ENCODE measurements at regions not wholly inside any gene's neighbourhood (a gene's known extent, or its start where the extent isn't known, plus 50 kb on each side); places are given as distances from the start of the nearest gene placed in this dataset.

- Histone ChIP-seq H3K36me3 (ENCODE audit: insufficient read depth, low read length) (no peaks in the 10 kb centered on the region), H3K4me3 (ENCODE audit: low read length) (no peak overlapping the region), H3K9me3 (ENCODE audit: insufficient read depth, low read depth, low read length) (no peaks in the 10 kb centered on the region), H3K27ac (ENCODE audit: low read depth, low read length) (no peak overlapping the region), H3K9ac (ENCODE audit: low read depth, low read length) (no peak overlapping the region), H3K27me3 (ENCODE audit: insufficient read depth, low read length) (no peaks in the 10 kb centered on the region; the same call in none of the 2 replicates), H3K4me1 (ENCODE audit: insufficient read depth, low read length) (peaks cover 8% of the 10 kb centered on the region)
- 91% methylated on average over 1 of the region's 1 CpG for WGBS
These were observed 61.9 kb upstream of the BEGAIN start for GRCh38 chr14:100649173-100649519.

GRCh38 chr14:100651999-100652508 lies 64.8 kb upstream of the BEGAIN start:
- no peak overlapping the region for H3K27ac ChIP-seq (ENCODE audit: low read depth, low read length)
- H3K9me3 ChIP-seq (ENCODE audit: insufficient read depth, low read depth, low read length), result no peaks in the 10 kb centered on the region
- no peaks in the 10 kb centered on the region for H3K36me3 ChIP-seq (ENCODE audit: insufficient read depth, low read length)
- H3K27me3 ChIP-seq (ENCODE audit: insufficient read depth, low read length), result peaks cover 5% of the 10 kb centered on the region
- H3K4me1 ChIP-seq (ENCODE audit: insufficient read depth, low read length), result no peaks in the 10 kb centered on the region
- no peak overlapping the region for H3K4me3 ChIP-seq (ENCODE audit: low read length)
- whole genome bisulfite sequencing, result 90% methylated on average over 2 of the region's 2 CpGs
- no peak overlapping the region for H3K9ac ChIP-seq (ENCODE audit: low read depth, low read length)

GRCh38 chr14:100652744-100653143 lies 65.5 kb upstream of the BEGAIN start:
- H3K4me1 ChIP-seq (ENCODE audit: insufficient read depth, low read length), result no peaks in the 10 kb centered on the region
- H3K27me3 ChIP-seq (ENCODE audit: insufficient read depth, low read length), result peaks cover 5% of the 10 kb centered on the region
- H3K9me3 ChIP-seq (ENCODE audit: insufficient read depth, low read depth, low read length), result no peaks in the 10 kb centered on the region
- no peak overlapping the region for H3K27ac ChIP-seq (ENCODE audit: low read depth, low read length)
- H3K4me3 ChIP-seq (ENCODE audit: low read length), result no peak overlapping the region
- 94% methylated on average over 8 of the region's 8 CpGs for WGBS
- no peaks in the 10 kb centered on the region for H3K36me3 ChIP-seq (ENCODE audit: insufficient read depth, low read length)
- H3K9ac ChIP-seq (ENCODE audit: low read depth, low read length), result no peak overlapping the region

- H3K9me3 ChIP-seq (ENCODE audit: insufficient read depth, low read depth, low read length), result no peaks in the 10 kb centered on the region
- no peak overlapping the region for H3K9ac ChIP-seq (ENCODE audit: low read depth, low read length)
- no peaks in the 10 kb centered on the region for H3K36me3 ChIP-seq (ENCODE audit: insufficient read depth, low read length)
- H3K27ac ChIP-seq (ENCODE audit: low read depth, low read length), result no peak overlapping the region
- H3K27me3 ChIP-seq (ENCODE audit: insufficient read depth, low read length), result peaks cover 5% of the 10 kb centered on the region
- H3K4me3 ChIP-seq (ENCODE audit: low read length), result no peak overlapping the region
- H3K4me1 ChIP-seq (ENCODE audit: insufficient read depth, low read length), result no peaks in the 10 kb centered on the region
- 74% methylated on average over 15 of the region's 15 CpGs for WGBS
These were observed 66.2 kb upstream of the BEGAIN start for GRCh38 chr14:100653409-100653808.

- Histone ChIP-seq H3K9ac (ENCODE audit: low read depth, low read length) (0 out of 2 replicates have a peak overlapping the region, but pooled peaks have one; percentile 22), H3K4me3 (ENCODE audit: low read length) (peak overlapping the region; percentile 35), H3K27me3 (ENCODE audit: insufficient read depth, low read length) (peaks cover 5% of the 10 kb centered on the region), H3K27ac (ENCODE audit: low read depth, low read length) (no peak overlapping the region), H3K36me3 (ENCODE audit: insufficient read depth, low read length) (no peaks in the 10 kb centered on the region), H3K4me1 (ENCODE audit: insufficient read depth, low read length) (no peaks in the 10 kb centered on the region), H3K9me3 (ENCODE audit: insufficient read depth, low read depth, low read length) (no peaks in the 10 kb centered on the region)
- 47% methylated on average over 21 of the region's 21 CpGs for WGBS
These were observed 67.0 kb upstream of the BEGAIN start for GRCh38 chr14:100654025-100654813.

GRCh38 chr14:100654814-100655740 lies 67.9 kb upstream of the BEGAIN start:
- H3K4me3 ChIP-seq (ENCODE audit: low read length), result peak overlapping the region; percentile 35
- H3K27me3 ChIP-seq (ENCODE audit: insufficient read depth, low read length), result peaks cover 5% of the 10 kb centered on the region
- WGBS, result 42% methylated on average over 43 of the region's 43 CpGs
- no peaks in the 10 kb centered on the region for H3K36me3 ChIP-seq (ENCODE audit: insufficient read depth, low read length)
- no peak overlapping the region for H3K27ac ChIP-seq (ENCODE audit: low read depth, low read length)
- no peaks in the 10 kb centered on the region for H3K4me1 ChIP-seq (ENCODE audit: insufficient read depth, low read length)
- H3K9ac ChIP-seq (ENCODE audit: low read depth, low read length), result 0 out of 2 replicates have a peak overlapping the region, but pooled peaks have one; percentile 22
- H3K9me3 ChIP-seq (ENCODE audit: insufficient read depth, low read depth, low read length), result no peaks in the 10 kb centered on the region

GRCh38 chr14:100655741-100656085 lies 68.5 kb upstream of the BEGAIN start:
- H3K4me3 ChIP-seq (ENCODE audit: low read length), result no peak overlapping the region
- WGBS, result 95% methylated on average over 2 of the region's 2 CpGs
- no peaks in the 10 kb centered on the region for H3K9me3 ChIP-seq (ENCODE audit: insufficient read depth, low read depth, low read length)
- H3K36me3 ChIP-seq (ENCODE audit: insufficient read depth, low read length), result no peaks in the 10 kb centered on the region
- no peak overlapping the region for H3K27ac ChIP-seq (ENCODE audit: low read depth, low read length)
- H3K4me1 ChIP-seq (ENCODE audit: insufficient read depth, low read length), result no peaks in the 10 kb centered on the region
- H3K27me3 ChIP-seq (ENCODE audit: insufficient read depth, low read length), result peaks cover 5% of the 10 kb centered on the region
- no peak overlapping the region for H3K9ac ChIP-seq (ENCODE audit: low read depth, low read length)

- no peak overlapping the region for H3K9ac ChIP-seq (ENCODE audit: low read depth, low read length)
- no peak overlapping the region for H3K4me3 ChIP-seq (ENCODE audit: low read length)
- no peaks in the 10 kb centered on the region for H3K4me1 ChIP-seq (ENCODE audit: insufficient read depth, low read length)
- WGBS, result 92% methylated on average over 15 of the region's 15 CpGs
- H3K36me3 ChIP-seq (ENCODE audit: insufficient read depth, low read length), result no peaks in the 10 kb centered on the region
- no peak overlapping the region for H3K27ac ChIP-seq (ENCODE audit: low read depth, low read length)
- H3K9me3 ChIP-seq (ENCODE audit: insufficient read depth, low read depth, low read length), result no peaks in the 10 kb centered on the region
- peaks cover 5% of the 10 kb centered on the region for H3K27me3 ChIP-seq (ENCODE audit: insufficient read depth, low read length)
These were observed 69.7 kb upstream of the DLK1 start for GRCh38 chr14:100656996-100657395.

GRCh38 chr14:100657780-100658179 lies 68.9 kb upstream of the DLK1 start:
- H3K4me1 ChIP-seq (ENCODE audit: insufficient read depth, low read length), result no peaks in the 10 kb centered on the region
- no peak overlapping the region for H3K27ac ChIP-seq (ENCODE audit: low read depth, low read length)
- H3K27me3 ChIP-seq (ENCODE audit: insufficient read depth, low read length), result peaks cover 5% of the 10 kb centered on the region
- H3K4me3 ChIP-seq (ENCODE audit: low read length), result no peak overlapping the region
- 87% methylated on average over 4 of the region's 4 CpGs for WGBS
- H3K9ac ChIP-seq (ENCODE audit: low read depth, low read length), result no peak overlapping the region
- no peaks in the 10 kb centered on the region for H3K36me3 ChIP-seq (ENCODE audit: insufficient read depth, low read length)
- H3K9me3 ChIP-seq (ENCODE audit: insufficient read depth, low read depth, low read length), result no peaks in the 10 kb centered on the region

GRCh38 chr14:100658181-100658886 lies 68.4 kb upstream of the DLK1 start:
- Histone ChIP-seq H3K27me3 (ENCODE audit: insufficient read depth, low read length) (peaks cover 5% of the 10 kb centered on the region), H3K36me3 (ENCODE audit: insufficient read depth, low read length) (no peaks in the 10 kb centered on the region), H3K9me3 (ENCODE audit: insufficient read depth, low read depth, low read length) (no peaks in the 10 kb centered on the region), H3K4me1 (ENCODE audit: insufficient read depth, low read length) (no peaks in the 10 kb centered on the region), H3K4me3 (ENCODE audit: low read length) (no peak overlapping the region), H3K27ac (ENCODE audit: low read depth, low read length) (no peak overlapping the region), H3K9ac (ENCODE audit: low read depth, low read length) (no peak overlapping the region)
- 50% methylated on average over 6 of the region's 6 CpGs for WGBS
